ENCODE measurements at regions not wholly inside any gene's neighbourhood (a gene's known extent, or its start where the extent isn't known, plus 50 kb on each side); places are given as distances from the start of the nearest gene placed in this dataset.

- no peak for TF ChIP-seq POLR2A (IDR thresholded peaks at IDR 0.05; ENCODE audit: low read depth, low read length)
- TF ChIP-seq POLR2AphosphoS5 (IDR thresholded peaks at IDR 0.05; ENCODE audit: low read depth, low read length), result no peak
- TF ChIP-seq TAF1 (IDR thresholded peaks at IDR 0.05; ENCODE audit: borderline replicate concordance, low read depth, low read length), result no peak
Observed at GRCh38 chr1:39130325-39130724, 74.2 kb upstream of the MACF1 start.

All from GM12892 (cell line).